ENCODE measurements at regions not wholly inside any gene's neighbourhood (a gene's known extent, or its start where the extent isn't known, plus 50 kb on each side); places are given as distances from the start of the nearest gene placed in this dataset.
"Not testable (repeated sequence)": the region's sequence is repeated elsewhere in the genome, so short reads cannot be mapped to it uniquely, and the experiment has no call there.

DNA sequence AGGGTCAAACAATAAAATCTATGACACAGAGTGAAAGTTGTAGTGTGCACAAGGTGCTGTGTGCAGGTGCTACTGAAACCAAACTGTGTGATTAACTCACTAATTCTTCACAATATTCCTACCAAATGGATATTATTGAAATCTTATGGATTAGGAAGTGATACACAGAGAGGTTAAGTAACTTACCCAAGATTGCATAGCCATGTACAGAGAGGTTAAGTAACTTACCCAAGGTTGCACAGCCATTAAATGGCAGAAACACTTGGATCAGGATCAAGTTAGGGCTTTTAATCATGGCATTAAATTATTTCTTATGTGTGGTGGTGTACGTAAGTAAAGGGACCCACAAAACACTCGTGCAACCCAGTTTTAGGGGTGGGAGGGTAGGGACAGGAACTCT lies 771.4 kb downstream of the AACS start:
- DNase-seq, result no peak

DNA sequence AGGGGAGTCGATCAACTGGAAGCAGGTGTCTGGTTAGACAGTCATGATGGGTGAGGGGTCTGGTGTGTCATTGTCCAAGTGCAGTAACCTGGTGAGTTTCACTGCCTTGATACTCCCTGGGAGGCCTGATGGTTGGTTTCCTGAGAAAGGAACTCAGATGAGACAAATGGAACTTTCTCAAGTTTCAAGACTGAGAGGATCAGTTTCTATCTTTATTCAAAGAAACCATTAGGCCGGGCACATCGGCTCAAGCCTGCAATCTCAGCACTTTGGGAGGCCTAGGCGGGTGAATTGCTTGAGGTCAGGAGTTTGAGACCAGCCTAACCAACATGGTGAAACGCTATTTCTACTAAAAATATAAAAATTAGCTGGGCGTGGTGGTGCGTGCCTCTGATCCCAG lies 776.1 kb downstream of the AACS start:
- no peak for DNase-seq

DNA sequence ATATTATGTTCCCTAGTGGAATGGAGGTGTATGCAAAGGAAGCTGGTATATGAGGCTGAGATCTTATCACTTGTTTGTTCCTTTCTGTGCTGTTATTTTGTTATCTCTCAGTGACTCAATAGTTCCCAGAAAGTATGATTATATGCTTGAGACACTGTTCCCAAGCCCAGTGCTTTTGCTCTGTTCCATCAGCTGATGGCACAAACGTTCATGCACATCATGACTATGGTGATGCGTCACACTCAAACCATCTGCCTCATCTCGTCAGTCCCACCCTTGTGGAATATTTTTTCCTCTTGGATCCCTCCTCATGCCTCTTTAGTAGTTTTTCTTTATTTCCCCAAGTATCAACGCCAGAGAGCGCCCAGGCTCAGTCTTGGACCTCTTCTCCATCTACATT lies 786.9 kb downstream of the AACS start:
- no peak for DNase-seq

DNA sequence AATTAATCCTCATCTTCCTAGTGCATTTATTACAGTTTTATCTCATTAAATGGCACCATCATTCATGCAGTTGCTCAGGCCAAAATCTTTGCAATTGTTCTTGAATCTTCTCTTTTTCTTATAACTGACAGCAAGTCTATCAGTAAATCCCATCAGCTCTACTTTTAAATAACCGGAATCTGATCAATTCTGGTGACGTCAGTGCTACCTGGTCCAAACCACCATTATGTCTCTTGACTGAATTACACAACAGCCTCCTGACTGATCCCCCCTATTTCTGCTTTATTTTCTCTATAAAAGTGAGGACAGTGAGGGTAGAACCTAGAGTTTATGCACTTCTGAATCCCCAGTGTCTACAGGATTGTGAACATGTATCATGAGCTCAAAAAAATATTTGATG lies 787.4 kb downstream of the AACS start:
- no peak for DNase-seq

DNA sequence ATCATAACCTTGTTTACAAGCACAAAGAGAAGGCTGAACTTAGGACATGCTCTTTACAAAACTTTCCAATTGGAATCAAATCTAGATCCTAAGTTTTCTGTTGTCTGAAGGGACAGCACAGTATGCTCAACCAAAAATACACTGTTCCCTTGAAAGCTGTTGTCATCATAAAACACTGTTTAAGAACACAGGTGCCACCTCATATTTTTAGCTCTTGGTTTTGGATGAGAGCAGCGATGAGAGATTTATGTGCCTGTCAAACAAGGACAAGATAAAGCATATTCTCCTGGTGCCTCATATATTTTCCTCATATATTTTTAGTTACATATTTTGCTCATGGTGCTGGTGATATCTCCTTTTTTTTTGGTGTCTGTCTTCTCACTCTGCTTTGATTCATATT lies 788.4 kb downstream of the AACS start:
- no peak for DNase-seq

DNA sequence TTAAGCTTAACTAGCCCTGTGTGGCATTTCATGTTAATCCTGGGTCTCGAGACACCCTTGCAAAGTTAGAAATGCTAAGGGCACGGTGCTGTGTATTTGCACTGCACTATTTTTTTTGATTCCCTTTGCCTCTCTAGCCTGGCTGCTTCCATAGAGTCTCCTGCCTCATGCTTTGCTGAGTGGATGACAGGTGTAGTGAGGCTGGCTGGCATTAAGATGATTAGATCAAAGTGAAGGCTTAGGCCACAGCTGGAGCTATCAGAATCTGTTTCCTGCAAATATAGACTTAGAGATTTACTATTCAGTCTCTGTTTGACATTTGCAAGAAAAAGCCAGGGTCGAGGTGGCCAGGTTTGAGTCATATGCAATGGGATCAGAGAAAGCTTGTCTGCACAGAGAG lies 791.1 kb downstream of the AACS start:
- no peak for DNase-seq

DNA sequence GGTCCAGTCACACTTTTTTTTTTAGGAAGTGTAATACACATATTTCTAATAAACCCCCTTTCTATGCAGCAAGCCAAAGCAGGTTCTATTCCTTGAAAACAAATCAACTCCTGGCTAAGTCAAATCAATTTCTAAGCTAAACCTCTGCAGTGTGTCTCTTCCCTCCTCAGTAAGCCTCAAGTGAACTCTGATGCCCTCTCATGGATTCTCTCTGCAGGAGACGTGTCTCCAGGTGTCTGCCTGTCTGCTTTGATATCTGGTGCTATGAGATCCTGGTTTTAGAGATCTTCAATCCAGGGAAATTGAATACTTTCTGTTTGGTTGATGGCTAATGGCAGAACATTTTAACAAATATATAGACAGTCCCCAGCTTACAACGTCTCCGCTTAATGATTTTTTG lies 791.7 kb downstream of the AACS start:
- DNase-seq, result no peak

DNA sequence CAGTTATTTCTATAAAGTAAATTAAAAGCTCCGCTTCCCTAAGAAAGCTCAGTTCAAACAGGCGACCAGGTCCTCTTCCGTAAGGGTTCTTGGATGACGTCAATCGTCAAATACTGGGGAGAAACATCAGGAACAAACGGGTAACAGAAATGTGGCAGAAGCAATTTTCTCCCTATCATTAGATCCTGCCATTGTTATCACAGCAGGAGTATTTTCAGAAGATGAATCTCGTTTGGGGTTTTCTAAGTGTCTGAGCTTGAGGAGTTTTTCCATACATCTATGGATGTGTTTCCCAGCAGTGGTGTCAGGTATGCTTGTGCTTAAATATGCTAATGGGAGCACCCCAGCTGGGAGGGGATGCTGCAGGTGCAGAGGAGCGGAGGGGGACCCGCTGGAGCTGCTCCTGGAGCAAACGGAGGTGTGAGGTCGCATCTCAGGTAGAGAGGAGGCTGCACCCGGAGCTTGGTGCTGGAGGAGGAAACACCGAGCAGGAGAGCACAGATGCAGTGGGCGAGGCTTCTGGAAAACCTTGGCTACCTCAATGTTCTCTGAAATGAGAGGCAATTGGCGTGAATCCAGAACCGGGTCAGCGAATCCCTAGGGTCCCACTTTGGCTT lies 795.5 kb downstream of the AACS start:
- no peak for DNase-seq

DNA sequence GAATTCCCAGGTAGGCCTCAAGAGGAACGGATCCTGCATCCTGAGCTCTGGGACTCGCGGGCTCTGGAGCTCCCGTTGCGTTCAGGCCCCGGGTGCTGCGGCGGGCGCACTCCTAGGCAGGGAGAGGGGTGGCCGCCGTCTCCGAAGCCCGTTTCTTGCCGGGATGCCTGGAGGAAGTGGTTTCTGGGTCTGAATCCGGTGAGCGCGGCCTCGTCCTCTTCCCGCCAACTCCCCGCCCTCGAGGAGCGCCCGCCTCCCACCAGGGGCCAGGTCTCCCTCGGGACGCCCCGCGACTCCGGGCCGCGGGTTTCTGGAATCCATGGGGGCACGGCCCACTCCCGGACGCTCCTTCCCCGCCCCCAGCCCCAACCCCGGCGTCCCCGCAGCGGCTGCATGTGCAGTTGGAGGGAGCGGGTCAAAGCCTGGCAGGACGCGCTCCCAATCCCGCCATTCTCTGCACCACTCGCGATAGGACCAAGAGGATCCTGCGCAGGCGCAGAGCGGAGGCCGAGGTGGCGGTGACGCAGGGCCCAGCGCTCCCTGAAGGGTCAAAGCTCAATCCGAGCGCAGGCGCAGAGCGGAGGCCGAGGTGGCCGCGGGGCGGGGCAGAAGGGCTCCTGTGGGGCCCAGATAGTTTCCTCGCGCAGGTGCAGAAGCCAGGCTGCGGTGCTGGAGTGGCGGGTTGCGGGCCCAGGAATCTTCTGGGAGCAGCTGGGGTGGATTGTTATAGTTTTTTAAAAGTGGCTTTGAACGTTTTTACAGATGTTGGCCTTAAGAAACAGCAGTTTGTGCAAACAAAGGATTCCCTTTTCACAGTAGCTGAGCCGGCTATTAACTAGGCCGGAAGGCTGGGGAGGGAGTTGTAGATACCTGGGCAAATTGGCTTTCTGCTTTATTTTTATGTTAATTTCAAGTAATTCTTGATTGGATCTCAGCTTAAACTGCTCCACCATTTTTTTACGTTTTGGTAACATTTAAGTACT lies 796.4 kb downstream of the AACS start:
- DNase-seq, result no peak

DNA sequence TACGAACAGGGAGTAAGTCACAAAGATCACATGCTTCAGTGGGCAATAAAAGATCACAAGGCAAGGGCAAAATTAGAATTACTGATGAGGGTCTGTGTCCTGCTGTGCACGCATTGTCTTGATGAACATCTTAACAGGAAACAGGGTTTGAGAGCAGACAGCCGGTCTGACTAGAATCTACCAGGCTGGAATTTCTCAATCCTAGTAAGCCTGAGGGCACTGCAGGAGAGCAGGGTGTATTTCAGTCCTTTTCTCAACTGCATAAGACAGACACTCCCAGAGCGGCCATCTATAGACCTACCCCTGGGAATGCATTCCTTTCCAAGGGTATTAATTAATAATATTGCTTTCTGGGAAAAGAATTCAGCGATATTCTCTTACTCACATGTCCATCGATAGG lies 800.0 kb downstream of the AACS start:
- DNase-seq, result not testable (repeated sequence)

DNA sequence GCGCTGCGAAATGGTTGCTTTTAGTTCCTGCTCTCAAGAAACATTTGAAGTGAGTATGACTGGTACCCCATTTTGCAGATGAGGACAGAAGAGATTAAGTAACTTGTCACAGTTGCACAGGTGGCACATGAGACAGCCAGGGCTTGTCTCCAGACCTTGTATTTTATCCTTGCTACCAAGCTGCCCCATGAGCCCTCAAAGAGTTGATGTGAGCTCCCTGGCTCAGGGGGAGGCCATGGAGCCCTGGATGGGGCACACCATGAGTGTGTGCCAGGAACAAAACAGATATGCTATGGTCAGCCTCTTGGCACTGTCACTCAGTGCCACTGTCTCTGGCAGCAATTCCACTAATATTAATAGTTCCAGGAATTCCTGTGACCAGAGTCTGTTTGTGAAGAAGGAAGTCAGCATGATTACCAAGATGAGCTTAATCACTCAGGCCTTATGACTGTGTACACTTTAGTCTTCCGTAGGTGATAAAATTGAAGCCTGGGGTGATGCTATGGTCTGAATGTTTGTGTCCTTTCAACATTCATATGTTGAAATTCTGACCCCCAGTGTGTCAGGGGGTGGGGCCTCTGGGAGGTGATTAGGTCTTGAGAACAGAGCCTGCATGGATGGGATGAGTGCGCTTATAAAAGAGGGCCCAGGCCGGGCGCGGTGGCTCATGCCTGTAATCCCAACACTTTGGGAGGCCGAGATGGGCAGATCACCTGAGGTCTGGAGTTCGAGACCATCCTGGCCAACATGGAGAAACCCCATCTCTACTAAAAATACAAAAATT lies 806.8 kb downstream of the AACS start:
- no peak for DNase-seq

DNA sequence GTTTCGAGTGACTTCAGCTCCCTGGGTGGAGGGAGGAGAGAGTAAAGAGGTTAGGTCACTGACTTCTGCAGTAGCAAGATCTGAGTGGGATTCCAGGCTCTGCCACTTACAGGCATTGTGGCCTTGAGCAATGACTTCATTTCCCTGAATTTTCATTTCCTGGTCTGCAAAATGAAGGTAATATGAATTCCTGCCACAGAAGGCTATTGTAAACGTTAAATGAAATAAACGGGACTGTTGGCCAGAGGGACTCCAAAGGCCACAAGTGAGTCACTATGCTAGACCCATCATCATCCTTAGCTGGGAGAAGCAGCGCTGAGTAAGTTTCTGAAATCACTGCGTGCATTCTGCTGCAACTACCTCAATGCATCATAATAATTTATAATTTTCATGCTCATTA lies 807.8 kb downstream of the AACS start:
- DNase-seq, result no peak

DNA sequence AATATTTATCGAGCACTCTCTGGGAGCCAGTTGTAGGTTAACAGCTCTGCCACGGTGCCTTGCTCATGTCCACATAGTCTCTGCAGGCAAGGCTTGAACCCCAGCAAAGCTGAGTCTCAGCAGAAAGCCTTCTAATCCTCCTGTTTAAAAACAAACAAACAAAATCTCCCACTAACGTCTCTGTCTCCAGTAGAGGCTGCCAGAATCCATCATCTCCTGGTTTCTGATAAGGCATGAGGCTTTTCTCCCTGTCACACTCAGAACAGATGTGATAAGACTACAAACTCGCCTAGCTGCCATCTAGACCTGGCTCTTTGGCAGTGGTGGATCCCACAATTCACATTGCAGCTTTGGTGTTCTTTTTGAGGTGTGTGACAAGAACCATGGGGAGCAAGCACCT lies 813.2 kb downstream of the AACS start:
- DNase-seq, result no peak

DNA sequence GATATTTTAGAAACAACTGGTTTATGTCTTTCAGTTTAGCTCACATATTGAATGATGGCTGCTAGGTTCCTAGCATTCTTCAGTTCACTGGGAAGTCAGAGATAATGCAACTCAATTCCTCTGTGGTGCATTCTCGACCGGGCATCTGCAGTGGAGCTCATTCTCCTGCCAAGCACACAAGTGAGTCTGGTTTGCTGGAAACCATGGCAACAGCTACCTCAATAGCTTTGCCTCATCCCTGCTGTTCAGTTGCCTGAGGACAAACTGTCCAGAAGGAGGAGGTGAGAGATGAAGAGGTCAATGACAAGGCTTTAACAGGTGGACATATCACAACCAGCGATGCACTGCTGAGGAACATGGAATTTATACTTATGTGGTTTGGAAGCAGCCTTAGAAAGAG lies 816.9 kb downstream of the AACS start:
- no peak for DNase-seq

DNA sequence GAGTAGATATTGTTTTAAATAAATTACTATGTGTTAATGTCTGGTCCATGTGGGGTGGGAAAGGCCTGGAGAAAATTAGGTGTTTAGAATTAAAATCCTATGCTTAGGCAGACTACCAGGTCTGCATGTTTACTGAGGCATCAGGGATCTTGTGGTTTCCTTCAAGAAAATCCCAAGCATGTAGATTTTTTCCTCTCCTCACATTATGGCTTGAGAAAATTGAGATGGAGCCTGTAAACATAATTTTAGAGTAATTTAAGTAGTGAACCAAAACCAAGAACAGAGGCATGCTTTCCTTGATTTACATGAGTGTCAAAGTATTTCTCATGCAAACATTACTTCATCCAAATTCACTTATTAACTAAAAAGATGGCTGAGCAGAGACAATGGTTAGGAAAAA lies 823.7 kb downstream of the AACS start:
- DNase-seq, result no peak

DNA sequence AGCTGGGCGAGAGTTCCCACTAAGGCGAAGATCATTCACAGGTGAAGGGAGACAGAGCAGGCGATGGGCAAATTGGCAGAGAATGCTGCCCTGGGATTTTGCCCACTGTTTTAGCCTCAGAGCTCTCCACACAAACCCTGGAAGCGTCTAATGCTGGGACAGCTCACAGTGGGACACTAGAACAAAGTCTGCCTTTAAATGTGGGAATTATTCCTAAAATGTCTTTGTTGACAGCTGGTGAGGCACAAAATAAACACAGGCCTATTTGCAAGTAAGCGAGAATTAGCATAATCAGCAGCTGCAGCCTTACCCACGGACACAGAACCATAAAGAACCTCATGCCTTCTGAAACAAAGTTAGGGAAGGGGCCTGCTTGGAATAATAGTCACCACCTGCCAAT lies 824.5 kb downstream of the AACS start:
- no peak for DNase-seq

DNA sequence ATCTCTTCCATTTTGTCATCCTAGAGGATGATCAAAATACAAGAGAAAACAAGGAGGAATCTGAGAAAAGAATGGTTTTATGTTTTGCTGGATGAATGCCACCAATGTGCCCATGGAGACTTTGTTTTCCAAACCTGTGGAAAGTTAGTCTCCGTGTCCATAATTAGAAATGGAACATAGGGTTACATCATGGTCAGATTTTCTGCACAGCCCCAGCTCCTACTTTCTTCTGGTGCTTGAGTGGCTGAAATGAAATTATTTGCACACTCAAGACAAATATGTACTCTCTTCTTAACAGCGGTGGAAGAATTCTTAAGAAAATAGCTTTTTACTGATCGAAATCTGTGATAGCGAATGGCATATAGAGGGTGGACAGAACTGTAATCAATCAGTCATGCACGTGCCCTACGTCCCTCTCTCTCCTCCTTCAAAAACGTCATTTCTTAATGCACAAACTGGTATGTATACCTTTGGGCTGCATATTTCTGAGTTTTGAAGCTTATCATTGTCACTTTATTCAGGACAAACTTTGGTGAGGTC lies 825.2 kb downstream of the AACS start:
- no peak for DNase-seq

DNA sequence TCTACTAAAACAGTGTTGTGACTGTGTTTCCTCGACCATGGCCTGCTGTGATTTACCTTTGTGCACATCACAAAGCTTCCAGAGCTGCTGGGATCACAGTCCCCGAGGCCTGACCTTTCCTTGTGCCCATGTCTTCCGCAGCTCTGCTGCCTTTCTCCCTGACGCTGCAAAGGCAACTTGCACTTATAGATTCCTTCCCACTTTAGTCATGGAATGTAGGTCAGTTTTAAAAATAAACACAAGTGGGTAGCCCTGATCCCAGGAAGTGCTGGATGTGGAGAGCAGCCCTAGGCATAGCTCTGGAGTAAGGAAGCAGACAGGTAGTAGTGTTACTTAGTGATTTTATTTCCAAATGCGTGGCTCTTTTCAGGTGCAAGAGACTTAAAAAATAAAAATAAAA lies 825.7 kb downstream of the AACS start:
- DNase-seq, result no peak

DNA sequence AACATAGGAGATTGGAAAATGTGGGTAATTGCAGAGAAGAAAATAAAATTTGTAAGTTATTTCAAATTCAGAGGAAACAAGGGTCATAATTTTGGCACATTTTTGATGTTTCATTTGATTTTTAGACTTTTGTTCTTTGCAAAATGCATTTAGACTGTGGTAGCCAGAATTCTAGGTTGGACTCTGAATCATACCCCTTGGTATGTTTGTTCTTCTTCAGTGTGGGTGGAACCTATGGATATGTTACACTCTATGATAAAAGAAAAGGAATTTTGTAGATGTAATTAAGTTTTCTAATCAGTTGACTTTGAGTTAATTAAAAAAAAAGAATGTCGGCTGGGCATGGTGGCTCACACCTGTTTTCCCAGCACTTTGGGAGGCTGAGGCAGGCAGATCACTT lies 827.0 kb downstream of the AACS start:
- DNase-seq, result no peak

DNA sequence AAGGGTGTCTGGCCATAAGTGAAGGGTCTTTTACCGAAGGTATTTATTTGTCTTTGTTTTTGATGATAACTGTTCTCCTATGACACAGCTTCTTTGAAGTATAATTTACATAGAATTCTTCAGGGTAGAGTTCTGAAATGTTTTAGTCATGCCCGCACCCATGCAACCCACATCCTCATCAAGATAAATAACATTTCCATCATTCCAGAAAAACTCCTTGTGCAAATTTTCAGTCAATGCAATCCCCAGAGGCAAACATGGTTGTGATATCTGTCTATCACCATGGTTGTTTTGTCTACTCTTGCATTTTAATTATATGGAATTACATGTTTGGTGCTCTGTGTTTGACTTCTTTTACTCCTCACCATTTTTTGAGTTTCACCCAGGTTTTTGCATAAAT lies 837.8 kb downstream of the AACS start:
- no peak for DNase-seq

DNA sequence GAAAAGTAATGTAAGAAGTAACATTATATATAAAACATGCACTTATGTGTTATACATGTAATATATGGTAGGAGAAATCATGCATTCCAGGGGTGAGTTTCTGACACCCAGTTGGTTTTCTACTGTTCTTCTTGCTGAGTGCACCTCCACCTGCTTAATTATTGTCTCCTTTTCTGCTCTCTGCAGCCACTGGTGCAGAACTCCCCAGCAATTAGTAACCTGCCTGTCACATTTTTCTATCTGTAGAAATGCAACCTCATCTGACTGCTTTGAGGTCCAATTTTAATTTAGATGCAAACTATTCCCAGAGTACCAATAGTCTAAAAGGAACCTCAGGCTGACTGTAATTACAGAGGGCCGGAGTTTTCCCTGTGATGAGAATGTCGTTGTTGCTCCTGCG lies 842.1 kb downstream of the AACS start:
- DNase-seq, result no peak

DNA sequence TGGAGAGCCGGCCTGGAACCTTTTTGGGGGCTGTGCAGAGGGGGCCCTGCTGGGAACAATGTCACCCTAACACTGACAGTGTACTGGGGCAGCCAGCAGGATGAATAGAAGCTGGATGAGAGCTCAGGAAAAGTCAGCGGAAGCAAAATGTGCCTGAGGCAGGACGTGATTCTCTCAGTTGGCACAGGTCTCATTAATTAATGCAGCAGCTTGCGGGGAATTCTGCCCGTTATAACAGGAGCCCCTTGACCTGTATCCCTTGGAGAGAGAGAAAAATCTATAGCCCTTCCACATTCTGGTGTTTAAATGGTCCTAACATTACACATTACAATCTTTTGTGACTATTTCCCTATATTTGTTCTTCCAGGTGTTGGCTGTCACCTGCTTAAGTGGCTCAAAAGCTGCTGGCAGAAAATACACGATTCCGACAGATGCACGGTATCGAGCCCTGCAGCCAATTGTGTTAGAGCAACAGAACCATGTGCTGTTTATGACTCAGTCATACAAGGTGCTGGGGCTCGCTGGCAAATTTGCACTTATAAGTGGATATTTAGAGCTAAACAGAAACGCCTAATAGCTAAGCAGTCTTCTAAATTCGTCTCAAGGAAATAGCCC lies 854.7 kb downstream of the AACS start:
- DNase-seq, result no peak

DNA sequence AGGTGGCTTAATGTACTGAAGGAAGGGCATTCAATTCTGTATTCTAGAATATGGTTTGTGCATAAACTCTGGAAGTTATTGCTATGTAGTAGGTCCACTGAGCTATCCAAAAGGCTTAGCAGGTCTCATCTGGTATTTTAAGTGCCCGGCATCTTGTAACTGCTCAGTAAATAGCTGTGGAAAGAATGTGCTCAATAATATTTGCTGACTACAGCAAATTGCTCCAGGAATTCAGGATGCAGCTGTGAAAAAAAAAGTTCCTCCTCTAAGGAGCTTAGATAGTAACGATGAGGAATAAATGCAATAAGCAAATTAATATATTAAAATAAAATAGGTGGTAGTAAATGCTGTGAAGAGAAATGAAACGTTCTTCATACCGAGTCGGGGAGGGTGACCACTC lies 857.1 kb downstream of the AACS start:
- DNase-seq, result no peak

All from NCI-H2107 (cell line).